ENCODE measurements at regions not wholly inside any gene's neighbourhood (a gene's known extent, or its start where the extent isn't known, plus 50 kb on each side); places are given as distances from the start of the nearest gene placed in this dataset.

GRCh38 chr4:147019091-147019490, 73.4 kb upstream of the TTC29 start (continued):
- TF ChIP-seq, protein P1, sequence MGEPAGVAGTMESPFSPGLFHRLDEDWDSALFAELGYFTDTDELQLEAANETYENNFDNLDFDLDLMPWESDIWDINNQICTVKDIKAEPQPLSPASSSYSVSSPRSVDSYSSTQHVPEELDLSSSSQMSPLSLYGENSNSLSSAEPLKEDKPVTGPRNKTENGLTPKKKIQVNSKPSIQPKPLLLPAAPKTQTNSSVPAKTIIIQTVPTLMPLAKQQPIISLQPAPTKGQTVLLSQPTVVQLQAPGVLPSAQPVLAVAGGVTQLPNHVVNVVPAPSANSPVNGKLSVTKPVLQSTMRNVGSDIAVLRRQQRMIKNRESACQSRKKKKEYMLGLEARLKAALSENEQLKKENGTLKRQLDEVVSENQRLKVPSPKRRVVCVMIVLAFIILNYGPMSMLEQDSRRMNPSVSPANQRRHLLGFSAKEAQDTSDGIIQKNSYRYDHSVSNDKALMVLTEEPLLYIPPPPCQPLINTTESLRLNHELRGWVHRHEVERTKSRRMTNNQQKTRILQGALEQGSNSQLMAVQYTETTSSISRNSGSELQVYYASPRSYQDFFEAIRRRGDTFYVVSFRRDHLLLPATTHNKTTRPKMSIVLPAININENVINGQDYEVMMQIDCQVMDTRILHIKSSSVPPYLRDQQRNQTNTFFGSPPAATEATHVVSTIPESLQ (CRISPR knock-in tag; IDR thresholded peaks at IDR 0.05): no peak
- TF ChIP-seq SMC3 (conservative IDR thresholded peaks at IDR 0.05; ENCODE audit: insufficient read depth, low read depth, low read length): peak; percentile 69
- peak; percentile 58 to 70 for TF ChIP-seq RAD21 (CRISPR knock-in tag; conservative IDR thresholded peaks at IDR 0.05 in 1 of 2, IDR thresholded peaks at IDR 0.05 in 1 of 2)
- TF ChIP-seq CTCF (IDR thresholded peaks at IDR 0.05 in 2 of 3, conservative IDR thresholded peaks at IDR 0.05 in 1 of 3; ENCODE audit: insufficient read depth in 2 of 3, low read depth in 1 of 3, low read length in 3 of 3): peak; percentile 64 to 72 (median 68)
- TF ChIP-seq DEAF1 (CRISPR knock-in tag; IDR thresholded peaks at IDR 0.05): 0 out of 2 replicates have a peak, but pooled peaks have one; percentile 38
